ENCODE measurements at regions not wholly inside any gene's neighbourhood (a gene's known extent, or its start where the extent isn't known, plus 50 kb on each side); places are given as distances from the start of the nearest gene placed in this dataset.

DNA sequence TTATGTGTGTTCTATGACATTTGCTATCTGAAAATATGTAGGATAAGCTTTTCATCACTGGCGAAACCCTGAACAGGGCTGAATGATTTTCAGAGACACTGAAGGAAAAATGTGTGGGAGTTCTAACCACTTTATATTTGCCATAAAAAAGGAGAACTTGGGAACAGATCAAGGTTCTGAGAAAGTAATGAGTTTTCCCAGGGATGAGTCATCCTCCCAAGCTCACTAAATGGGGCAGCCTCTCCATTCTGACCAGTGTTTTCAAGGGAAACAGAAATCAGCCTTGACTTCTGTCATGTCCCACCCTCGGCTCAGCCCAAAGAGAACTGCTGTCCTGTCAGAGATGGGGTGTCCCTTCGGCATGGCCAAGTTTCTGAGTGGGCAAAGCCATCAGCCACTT is 2109.8 kb upstream of the CELF4 start:
- no peak for DNase-seq (ENCODE audit: low spot score)

DNA sequence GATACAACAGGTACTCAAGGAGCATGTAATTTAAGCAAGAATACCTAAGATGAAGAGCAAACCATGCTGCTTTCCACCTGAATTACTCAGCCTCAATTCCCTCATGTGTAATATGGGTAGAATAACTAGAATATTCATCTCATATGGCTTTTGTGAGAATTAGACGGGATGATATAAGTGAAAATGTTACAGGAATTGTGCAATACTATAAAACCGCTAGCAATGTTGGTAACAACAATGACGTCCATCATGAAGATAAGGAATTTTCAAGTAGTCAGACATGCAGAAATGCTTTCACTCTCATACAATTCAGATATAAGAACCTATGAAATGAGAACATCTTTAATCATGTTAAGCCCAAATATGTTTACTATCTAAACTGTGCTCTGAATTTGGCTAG is 2106.6 kb upstream of the CELF4 start:
- no peak for DNase-seq (ENCODE audit: low spot score)

DNA sequence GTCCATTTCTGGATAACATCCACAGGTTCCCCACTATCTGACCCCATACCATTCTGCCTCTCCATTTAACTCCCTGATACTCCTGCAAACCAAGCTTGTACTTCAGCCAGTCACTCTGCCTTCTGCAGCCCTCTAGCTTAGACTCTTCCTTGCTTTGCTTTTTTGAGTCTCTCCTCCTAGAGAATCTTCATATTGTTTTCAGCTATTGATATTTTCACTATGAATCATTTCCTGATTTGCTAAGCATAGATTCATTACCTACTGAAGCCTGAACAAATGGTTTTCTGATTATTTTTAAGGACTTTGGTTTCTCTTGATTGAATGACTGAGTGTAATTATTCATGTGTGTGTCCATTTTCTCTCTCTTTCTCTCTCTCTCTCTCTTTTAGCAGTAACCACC is 2102.3 kb upstream of the CELF4 start:
- no peak for DNase-seq (ENCODE audit: low spot score)

DNA sequence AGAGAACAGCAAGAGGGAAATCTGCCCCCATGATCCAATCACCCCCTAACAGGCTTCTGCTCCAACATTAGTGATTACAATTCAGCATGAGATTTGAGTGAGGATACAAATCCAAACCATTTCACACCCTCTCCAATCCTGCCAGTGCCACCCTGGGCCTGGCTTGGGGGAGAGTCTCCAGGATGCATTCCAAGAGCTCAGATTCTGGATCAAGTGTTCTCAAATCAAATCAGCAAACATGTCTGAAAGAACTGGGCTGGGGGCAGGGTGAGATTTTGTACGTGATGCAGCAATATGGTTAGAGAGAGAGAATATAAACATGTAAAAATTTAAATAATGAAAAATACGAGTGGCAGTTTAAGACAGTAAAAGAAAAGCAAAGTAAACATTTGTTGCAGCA is 2100.9 kb upstream of the CELF4 start:
- DNase-seq (ENCODE audit: low spot score), result no peak

DNA sequence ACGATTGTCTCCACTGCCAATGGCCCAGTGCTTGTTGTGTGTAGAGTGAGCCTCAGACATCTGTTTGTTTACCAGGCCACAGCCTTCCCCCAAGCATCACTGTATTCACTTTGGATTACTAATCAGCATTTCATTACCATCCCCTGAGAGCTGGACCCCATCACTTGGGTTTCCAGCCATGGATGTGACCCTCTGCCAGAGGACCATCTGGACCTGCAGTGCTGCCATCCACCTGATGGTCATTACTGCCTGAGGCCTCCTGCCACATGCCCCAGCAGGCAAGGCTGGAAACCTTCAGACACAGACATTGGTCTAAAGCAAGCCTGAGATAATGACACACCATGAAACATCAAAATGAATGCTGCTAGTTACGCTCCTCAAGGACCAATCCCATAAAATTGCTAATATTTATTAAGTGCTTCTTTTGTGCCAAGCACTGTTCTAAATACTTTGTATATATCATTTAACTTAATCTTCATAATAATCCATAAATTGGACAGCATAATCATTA is 2096.3 kb upstream of the CELF4 start:
- no peak for DNase-seq (ENCODE audit: low spot score)

DNA sequence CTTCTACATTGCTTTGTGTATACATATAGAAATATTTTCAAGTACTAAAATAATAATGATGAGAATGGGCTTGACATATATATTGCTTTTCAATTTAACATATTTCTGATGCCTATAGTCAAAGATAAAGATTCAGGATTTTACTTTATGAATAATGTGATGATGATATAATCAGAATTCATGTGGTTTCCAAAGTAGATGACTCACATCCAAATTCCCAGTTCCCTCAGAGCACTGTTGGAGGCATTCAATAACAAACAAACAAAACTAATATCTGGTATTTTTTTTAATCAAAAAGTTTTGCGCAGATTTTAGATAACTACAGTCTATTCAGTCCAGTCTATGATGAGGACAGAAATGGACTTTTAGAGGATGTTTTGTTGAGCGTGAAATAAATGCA is 2094.5 kb upstream of the CELF4 start:
- no peak for DNase-seq (ENCODE audit: low spot score)

DNA sequence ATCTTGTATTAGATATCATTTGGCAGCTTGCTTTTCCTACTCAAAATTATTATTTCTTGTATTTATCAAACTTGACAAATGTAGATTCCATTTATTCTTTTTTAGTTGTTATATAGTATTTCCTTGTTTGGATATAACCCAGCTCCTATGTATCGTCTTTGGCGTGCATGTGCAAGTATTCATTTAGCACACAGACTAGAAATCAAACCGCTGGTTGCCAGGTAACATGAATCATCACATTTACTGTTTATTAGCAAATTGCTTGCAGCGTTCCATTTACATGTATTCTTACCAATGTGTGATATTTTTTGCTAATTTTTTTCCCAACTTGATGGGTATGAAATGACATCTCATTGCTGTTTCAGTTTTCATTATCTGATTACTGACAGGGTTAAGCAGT is 2089.7 kb upstream of the CELF4 start:
- no peak for DNase-seq (ENCODE audit: low spot score)

DNA sequence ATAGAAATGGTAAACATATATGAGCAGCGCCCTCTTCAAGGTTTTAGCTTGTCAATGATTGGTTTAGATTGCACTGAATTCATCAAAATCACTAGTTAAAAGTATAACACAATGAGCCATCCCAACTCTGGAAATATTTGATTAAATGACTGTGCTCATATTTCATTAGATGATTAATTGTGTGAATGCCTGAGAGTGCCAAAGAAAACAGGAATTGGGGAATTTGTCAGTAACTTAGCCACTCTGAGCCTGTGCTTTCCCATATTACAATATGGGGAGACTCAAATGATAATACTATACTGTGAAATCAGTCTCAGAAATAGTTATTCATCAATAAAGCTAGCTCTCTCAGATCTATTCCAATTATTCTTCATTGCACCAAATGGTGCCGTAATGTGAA is 2087.6 kb upstream of the CELF4 start:
- DNase-seq (ENCODE audit: low spot score), result no peak

DNA sequence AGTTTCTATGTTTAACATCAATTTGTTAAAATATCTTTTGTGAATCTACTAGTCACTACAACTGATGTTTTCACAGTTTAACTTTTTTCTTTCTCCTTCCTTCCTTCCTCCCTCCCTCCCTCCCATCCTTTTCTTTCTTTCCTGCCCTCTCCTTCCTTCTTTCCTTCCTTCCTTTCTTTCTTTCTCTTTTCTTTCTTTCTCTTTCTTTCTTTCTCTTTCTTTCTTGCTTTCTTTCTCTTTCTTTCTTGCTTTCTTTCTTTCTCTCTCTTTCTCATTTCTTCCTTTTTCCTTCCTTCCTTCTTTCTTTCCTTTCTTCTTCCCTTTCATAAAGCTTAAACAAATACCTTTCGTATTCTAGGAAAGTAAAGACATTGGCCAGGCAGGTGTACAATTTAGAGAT is 2083.0 kb upstream of the CELF4 start:
- DNase-seq (ENCODE audit: low spot score), result no peak

DNA sequence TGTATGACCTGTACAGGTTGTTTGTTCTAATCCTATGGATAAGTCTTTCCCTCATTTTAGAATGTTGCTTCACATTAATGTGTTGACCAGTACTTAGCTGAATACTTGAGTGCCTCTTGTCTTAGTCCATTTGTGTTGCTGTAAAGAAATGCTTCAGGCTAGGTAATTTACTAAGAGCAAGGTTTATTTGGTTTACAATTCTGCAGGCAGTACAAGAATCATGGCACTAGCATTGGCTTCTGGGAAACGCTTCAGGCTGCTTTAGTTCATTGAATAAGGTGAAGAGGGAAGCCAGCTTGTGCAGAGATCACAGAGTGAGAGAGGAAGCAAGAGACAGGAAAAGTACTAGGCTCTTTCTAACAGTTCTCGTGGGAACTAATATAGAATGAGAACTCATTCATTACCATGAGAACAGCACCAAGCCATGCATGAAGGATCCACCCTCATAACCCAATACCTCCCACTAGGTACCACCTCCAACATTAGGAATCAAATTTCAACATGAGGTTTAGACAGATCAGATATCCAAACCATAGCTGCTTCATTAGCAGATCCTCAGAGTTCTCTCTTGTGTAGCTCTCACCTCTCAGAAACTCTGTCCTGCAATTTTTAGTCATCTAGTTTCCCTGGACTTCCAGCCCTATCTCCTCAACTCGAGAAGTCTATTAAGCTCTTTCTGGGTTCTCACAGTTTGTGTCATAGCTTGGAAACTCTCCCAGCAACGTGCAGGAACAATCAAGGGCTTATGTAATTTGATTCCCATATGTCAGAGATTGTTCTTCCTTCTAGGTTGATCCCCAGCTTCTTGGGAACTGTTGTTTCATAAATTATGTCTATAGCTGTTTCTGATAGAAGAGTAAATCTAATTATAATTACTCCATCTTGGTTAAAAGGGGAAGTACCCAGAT is 2082.3 kb upstream of the CELF4 start:
- no peak for DNase-seq (ENCODE audit: low spot score)

DNA sequence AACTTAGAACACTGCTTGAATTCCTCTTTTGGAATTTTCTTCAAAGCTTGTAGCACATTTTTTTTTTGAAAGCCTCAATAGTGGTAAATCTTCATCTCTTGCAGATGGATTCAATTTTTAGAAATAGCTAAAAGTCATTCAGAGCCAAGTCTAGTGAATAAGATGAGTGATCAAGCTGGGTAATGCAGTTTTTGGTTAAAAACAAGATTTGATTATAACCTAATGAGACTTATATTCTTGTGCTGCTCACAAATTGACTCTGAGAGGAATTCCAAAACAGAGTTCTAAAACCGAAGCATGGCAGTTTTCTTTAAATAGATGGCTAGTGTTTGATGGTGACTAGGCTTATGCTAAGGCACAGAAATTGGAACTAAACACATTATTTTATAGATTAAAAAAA is 2072.6 kb upstream of the CELF4 start:
- DNase-seq (ENCODE audit: low spot score), result no peak

DNA sequence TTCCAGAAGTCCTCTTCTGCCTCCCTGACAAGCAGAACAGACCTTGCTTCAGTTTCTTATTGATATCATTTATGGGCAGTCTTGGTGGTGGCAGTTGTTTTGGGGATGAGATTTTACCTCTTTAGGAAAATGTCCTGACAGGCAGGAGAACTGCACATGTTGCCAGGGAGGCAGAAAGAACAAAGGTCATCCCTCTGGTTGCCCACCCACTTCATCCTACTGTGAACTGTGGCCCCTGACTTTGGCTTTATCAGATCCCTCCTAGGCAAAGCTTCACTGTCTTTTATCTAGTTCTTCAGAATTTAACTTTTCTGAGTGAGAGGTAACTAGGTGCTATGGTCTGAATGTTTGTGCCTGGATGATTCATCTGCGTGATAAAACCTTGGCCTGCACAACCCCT is 2071.3 kb upstream of the CELF4 start:
- no peak for DNase-seq (ENCODE audit: low spot score)

DNA sequence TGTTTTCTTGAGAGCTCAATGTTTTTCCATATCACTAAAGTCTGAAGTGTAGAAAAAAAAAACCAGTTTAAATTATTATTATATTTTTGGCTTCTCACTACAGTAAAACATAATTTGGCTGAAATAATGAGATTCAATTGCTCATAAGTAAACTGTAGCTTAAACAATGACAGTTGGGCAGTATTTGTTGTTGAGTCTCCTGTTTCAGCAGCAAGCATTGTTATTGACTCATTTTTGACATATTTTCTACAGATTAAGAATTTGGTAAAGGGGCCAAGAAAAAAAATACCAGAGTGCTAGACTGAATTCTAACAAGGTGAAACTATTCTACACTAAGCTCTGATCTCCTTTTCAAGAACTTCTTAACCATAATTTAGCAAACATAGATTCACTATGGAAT is 2070.4 kb upstream of the CELF4 start:
- DNase-seq (ENCODE audit: low spot score), result no peak

DNA sequence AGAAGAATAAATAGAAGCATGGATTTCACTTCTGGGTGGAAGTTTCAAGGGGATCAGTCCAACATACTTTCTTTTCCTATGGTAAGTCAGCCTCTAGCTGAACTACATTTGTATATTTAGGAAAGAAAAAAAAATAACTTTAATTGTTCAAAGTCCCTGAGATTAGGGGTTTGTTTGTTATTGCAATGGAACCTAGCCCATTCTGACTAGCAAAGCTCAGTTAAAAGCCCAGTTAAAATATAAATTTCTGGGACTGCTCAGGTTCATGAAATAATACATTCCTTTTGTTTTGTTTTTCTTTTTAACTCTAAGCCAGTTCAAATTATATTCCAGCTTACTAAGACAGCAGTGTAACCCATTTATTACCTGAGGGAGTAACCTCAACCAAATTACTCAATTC is 2069.6 kb upstream of the CELF4 start:
- no peak for DNase-seq (ENCODE audit: low spot score)

DNA sequence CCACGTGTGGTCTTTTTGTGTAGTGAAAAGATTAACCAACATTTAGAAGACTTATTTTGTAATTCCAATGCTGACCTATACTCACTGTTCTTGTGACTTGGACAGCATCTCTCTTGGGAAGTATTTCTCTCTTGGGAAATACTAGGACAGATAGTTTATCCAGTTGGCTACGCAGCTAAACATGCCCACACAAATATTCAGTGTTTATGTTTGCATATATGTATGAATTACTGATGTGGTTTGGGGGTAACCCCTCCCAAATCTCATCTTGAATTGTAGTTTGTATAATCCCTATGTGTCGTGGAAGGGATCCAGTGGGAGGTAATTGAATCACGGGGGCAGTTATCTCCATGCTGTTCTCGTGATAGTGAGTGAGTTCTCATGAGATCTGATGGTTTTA is 2062.3 kb upstream of the CELF4 start:
- DNase-seq (ENCODE audit: low spot score), result no peak

DNA sequence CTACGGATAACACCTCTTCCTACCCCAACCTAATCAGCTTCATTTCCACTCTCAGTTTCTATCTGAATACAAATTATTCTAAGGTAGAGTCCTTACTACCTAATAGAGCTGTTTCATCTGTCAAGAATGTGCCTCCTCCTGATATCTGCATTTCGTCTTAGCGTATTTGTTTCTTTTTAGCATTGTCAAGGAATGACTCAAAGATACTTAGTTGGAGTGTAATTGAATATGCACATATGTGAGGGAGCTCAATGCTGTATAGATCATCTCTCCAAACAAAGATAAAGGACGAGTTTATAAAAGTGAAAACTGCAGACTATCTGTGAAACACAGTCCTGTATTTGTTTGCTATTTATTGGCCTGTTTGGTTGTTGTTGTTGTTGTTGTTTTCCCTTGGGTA is 2059.4 kb upstream of the CELF4 start:
- no peak for DNase-seq (ENCODE audit: low spot score)

DNA sequence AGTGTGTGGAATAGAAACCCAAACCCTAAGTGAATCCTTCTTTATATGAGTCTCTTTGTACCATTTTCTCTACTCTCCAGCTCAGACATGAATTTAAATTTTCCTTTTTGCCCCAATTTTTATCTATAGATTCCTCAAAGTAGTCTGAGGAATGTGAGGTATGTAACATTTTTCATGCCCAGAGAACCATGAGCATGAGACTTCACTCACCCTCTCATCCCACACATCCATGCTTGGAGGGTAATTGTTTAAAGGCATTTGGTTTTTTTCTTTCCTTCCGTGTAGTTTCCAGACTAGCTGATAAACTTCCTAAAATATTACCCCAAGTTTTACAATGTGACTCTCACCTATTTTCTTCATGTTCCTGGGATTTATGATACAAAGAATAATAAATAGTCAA is 2056.8 kb upstream of the CELF4 start:
- no peak for DNase-seq (ENCODE audit: low spot score)

DNA sequence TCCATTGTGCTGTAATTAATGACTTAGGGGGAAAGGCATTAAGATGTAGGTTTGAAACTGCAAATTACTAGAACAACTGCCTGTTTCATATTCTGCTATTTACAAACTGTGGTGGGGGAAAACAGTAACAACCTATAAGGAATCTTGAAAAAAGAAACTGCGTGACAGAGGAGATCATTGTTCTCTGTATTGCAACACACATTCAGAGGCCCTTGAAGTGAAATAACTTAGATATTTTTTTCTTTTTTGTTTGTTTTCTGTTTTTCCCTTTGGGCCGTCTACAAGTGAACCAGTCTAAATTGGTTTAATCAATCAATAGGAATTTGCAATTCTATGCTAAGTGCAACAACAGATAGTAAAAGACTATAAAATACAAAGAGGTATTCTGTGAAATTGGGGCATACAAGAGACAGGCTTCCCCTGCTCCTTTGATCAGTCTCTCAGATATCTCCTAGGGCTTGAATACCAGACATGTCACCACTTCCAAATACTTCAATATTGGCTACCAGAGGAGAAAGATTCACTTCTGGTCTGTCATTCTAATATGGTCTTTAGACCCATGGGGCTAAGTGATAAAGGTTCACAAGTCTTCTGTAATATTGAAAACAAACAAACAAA is 2055.1 kb upstream of the CELF4 start:
- DNase-seq (ENCODE audit: low spot score), result no peak

DNA sequence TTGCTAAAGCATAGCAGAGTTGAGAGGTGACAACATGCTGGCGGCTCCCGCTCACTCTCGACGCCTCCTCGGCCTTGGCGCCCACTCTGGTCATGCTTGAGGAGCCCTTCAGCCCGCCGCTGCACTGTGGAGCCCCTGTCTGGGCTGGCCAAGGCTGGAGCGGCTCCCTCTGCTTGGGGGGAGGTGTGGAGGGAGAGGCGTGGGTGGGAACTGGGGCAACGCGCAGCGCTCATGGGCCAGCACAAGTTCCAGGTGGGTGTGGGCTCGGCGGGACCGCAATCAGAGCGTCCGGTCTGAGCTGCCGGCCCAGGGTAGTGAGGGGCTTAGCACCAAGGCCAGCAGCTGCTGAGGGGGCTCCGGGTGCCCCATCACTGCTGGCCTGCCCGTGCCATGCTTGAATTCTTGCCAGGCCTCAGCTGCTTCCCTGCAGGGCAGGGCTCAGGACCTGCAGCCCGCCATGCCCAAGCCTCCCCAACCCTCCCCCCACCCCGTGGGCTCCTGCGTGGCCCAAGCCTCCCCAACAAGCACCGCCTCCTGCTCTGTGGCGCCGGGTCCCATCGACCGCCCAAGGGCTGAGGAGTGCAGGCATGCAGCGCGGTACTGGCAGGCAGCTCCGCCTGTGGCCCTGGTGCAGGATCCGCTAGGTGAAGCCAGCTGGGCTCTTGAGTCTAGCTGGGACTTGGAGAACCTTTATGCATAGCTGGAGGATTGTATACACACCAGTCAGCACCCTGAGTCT is 2052.8 kb upstream of the CELF4 start:
- no peak for DNase-seq (ENCODE audit: low spot score)

DNA sequence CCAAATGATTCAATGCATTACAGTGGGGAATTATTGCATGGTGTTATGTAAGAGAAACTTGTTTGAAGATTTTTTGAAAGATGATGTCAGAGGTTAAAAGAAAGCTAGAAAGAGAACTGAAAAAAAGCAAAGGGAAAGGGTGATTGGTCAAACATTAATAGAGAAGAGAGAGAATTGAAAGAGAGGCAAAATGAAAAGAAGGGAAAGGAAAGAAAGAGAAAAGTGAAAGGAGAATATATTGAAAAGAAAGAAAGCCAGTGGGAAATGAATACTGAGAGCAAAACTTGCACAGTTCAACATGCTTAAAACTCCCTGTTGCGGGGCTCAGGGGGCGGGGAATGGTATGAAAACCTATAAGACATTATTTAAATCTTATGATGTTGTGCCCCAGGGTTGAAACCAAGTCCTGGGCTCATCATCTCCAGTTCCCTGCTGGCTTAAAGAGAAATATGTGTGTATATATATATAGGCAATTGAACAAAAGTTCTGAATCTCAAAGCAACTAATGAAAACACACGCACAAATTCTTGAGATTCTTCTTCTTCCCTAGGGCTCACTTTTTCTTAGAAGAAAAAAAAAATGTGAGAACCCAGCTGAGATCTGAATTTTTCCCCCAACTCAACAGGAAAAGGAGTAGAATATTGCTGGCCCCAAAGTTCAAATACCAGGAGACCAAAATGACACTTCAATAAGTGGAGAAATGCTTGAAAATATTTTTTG is 2045.9 kb upstream of the CELF4 start:
- no peak for DNase-seq (ENCODE audit: low spot score)

DNA sequence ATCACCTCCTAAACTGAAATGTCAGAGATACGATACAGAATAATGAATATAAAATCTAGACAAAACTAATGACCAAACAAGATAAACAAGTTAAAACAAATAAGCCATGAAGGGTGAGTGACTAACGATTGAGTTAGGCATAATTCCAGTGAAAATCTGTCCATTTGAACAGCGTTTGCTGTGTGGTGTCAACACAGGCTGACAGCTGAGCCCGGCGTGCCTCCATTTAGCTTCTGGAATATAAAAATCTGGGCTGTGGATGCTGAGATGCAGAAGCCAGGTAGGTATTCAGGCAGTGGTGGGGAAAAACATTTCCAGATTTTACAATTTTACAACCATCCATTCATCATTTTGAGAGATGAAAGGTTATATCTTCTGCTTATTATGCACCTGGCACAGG is 2041.4 kb upstream of the CELF4 start:
- DNase-seq (ENCODE audit: low spot score), result no peak

DNA sequence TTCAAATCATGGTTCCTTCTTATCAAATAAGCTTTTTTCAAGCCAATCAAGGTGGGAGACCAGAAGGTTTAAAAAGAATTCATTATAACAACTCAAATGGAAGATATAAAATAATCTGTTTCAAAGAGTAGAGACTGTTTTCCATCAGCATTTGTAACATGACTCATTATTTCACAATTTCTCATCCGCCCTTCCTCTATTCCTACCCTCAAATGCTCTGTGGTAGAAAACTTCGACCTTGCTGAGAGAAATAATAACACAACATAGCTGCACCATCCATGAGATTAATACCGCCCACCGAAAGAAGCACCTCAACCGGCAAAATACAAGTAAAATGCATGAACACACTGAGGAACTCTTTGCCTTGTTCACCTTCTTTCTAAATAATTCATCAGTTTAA is 2039.2 kb upstream of the CELF4 start:
- no peak for DNase-seq (ENCODE audit: low spot score)
